ENCODE measurements at regions not wholly inside any gene's neighbourhood (a gene's known extent, or its start where the extent isn't known, plus 50 kb on each side); places are given as distances from the start of the nearest gene placed in this dataset.

DNA sequence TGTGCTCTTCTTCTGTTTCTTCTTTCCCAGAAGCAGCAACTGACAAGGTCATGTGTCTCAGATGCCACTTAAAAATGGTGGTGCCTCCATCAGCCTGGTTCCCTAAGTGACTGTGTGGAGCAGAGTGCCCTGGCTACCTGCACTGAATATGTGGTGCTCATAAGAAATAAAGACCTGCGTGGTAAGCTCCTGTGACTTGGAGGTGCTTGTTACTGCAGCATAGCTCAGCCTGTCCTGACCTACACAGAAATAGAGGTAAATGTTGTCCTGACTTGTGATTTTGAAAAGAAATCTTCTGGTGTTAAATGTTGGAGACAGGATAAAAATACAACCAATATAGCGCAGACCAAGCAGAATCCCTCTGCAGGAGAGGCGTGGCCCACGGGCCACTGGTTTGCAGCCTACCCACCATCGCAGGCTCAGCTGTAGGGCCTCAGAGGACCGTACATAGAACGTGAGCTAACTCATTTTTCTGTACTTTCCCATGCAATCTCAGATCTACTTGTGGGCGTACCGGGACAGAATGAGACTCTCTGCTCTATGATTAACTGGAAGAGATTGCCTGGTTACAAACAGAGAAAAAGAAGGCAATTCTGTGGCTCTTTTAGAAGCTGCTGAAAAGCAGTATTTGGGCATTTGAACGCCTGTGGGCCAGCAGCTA is 79.4 kb upstream of the UNC5A start:
- H3K4me3 ChIP-seq (ENCODE audit: low read depth, low read length), result no peak overlapping the region
- TF ChIP-seq, protein P1, sequence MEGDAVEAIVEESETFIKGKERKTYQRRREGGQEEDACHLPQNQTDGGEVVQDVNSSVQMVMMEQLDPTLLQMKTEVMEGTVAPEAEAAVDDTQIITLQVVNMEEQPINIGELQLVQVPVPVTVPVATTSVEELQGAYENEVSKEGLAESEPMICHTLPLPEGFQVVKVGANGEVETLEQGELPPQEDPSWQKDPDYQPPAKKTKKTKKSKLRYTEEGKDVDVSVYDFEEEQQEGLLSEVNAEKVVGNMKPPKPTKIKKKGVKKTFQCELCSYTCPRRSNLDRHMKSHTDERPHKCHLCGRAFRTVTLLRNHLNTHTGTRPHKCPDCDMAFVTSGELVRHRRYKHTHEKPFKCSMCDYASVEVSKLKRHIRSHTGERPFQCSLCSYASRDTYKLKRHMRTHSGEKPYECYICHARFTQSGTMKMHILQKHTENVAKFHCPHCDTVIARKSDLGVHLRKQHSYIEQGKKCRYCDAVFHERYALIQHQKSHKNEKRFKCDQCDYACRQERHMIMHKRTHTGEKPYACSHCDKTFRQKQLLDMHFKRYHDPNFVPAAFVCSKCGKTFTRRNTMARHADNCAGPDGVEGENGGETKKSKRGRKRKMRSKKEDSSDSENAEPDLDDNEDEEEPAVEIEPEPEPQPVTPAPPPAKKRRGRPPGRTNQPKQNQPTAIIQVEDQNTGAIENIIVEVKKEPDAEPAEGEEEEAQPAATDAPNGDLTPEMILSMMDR (IDR thresholded peaks at IDR 0.05; ENCODE audit: insufficient read depth, low read depth, low read length), result no peak
- no peaks in the 10 kb centered on the region for H3K36me3 ChIP-seq (ENCODE audit: control insufficient read depth, insufficient read depth, low read length)
- CTCF ChIA-PET, result no interaction called here
- H3K27me3 ChIP-seq (ENCODE audit: control insufficient read depth, insufficient read depth, low read length), result peaks cover 25% of the 10 kb centered on the region
- POLR2A ChIA-PET, result no interaction called here
- DNase-seq (ENCODE audit: low read depth), result no peak

DNA sequence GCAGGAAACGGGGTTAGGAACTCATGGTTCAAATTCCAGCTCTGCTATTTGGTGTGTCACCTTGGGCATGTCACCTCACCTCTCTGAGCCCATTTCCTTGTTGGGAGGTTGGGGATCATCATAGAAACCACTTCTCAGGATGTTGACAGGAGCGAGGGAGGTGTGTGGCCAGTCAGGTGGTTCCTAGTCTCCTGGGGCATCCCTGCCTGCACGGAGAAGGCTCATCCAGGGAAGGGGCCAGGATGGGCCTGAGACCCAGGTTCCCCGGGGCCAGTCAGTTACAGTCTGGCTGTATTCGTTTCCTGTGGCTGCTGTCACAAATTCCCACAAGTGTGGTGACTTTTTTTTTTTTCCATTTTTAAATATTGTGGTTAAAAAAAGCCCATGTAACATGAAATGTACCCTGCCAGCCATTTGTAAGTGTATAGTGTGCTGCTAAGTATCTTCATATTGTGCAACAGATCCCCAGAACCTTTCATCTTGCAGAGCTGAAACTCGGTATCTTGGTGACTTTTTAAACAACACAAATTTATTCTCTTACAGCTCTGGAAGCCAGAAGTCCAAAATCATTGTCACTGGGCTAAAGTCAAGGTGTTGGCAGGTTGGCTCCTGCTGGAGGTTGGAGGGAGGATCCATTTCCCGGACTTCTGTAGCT is 78.7 kb upstream of the UNC5A start:
- Histone ChIP-seq H3K36me3 (ENCODE audit: control insufficient read depth, insufficient read depth, low read length) (no peaks in the 10 kb centered on the region), H3K4me3 (ENCODE audit: low read depth, low read length) (no peak overlapping the region), H3K27me3 (ENCODE audit: control insufficient read depth, insufficient read depth, low read length) (peaks cover 23% of the 10 kb centered on the region)
- no peak for DNase-seq (ENCODE audit: low read depth)
- ChIA-PET CTCF (no interaction called here), POLR2A (no interaction called here)
- TF ChIP-seq, protein P1 (IDR thresholded peaks at IDR 0.05; ENCODE audit: insufficient read depth, low read depth, low read length), result no peak

DNA sequence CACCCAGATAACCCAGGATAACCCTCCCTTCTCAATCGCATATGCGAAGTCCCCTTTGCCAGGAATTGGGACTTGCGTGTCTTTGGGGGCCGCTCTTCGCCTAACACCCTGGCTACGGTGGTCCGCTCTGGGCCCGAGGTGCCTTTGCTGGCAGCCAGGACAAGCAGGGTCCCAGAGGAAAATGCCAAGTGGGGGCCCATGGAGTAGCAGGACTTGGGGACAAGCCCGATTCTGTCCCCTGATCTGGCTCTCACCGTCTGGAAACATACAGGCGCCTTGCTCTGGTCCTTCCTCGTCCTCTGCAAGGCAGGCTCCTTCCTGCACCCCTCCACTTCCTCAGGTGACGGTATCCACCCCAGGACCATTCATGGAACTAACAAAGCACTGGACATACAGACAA is 78.1 kb upstream of the UNC5A start:
- no peak for DNase-seq (ENCODE audit: low read depth)
- Histone ChIP-seq H3K36me3 (ENCODE audit: control insufficient read depth, insufficient read depth, low read length) (no peaks in the 10 kb centered on the region), H3K27me3 (ENCODE audit: control insufficient read depth, insufficient read depth, low read length) (peaks cover 20% of the 10 kb centered on the region), H3K4me3 (ENCODE audit: low read depth, low read length) (no peak overlapping the region)
- ChIA-PET CTCF (no interaction called here), POLR2A (no interaction called here)
- TF ChIP-seq, protein P1 (IDR thresholded peaks at IDR 0.05; ENCODE audit: insufficient read depth, low read depth, low read length), result no peak

DNA sequence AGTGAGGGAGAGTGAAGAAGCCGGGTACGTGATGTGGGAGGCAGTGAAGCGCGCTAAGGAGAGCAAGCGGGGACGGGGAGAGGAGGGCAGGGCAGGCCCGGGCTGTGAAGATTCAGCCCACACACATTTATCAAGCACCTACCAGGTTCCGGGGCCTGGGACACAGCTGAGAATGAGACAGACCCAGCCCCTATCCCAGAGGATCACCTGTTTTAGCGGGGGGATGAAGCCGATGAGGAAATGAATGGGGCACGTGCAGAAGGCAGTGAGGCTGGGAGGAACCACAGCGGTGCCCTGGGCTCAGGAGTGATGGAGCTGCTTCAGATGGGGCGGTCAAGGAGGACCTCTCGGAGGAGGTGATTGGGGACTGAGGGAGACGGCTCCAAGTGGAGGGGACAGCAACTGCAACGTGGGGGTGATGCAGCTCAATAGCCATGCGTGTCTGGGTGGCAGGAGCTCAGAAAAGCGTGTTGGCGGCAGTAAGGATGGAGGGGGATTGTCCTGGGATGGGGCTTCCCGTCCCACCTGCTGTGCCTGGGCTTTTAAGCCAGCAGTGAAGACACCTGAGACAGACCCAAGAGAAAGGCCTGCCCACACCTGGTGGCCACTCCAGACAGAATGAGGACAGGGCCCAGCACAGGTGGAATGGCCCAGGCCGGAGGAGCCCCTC is 77.5 kb upstream of the UNC5A start:
- Histone ChIP-seq H3K27me3 (ENCODE audit: control insufficient read depth, insufficient read depth, low read length) (peaks cover 22% of the 10 kb centered on the region), H3K4me3 (ENCODE audit: low read depth, low read length) (no peak overlapping the region), H3K36me3 (ENCODE audit: control insufficient read depth, insufficient read depth, low read length) (no peaks in the 10 kb centered on the region)
- ChIA-PET CTCF (no interaction called here), POLR2A (no interaction called here)
- TF ChIP-seq, protein P1 (IDR thresholded peaks at IDR 0.05; ENCODE audit: insufficient read depth, low read depth, low read length), result no peak
- DNase-seq (ENCODE audit: low read depth), result no peak

DNA sequence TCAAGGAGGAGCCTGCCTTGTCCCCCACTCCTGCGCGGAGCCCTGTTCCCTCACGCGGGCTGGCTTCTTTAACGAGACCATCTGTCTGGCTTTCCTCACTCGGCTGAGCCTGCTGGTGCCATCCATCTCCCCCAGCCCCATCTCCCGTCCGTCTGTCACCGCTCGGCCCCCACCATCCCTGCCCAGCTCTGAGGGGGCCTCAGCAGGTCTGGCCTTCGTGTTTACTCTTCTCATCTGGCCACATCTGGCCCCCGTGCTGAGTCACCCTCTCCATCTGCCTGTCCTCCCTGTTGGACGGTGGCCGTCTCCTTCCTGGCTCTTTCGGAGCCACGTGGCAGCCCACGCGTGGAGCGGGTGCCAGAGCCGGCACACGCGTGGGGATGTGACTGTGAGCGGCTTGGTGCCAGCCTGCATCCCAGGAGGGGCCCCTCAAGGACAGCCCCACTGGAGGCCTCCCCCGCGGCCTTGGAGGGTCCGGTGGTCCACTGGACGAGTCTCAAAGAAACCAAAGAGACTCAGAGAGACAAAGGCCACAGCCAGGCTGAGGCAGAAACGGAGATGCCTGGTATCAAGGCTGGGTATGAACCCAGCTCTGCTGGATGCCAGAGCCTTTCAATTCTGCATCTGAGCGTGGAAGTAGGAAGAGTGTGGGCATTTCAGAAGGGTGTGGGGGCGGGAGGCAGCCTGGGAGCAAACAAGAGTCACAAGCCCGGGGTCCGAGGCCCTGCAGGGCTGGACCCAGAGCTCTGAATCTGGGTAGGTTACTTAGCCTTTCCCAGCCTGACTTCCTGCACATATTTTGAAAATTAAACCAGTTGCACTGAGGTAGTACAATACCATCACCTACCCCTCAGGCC is 76.7 kb upstream of the UNC5A start:
- Histone ChIP-seq H3K4me3 (ENCODE audit: low read depth, low read length) (no peak overlapping the region), H3K36me3 (ENCODE audit: control insufficient read depth, insufficient read depth, low read length) (no peaks in the 10 kb centered on the region), H3K27me3 (ENCODE audit: control insufficient read depth, insufficient read depth, low read length) (peaks cover 20% of the 10 kb centered on the region)
- CTCF ChIA-PET, result no interaction called here
- DNase-seq (ENCODE audit: low read depth), result no peak
- TF ChIP-seq, protein P1 (IDR thresholded peaks at IDR 0.05; ENCODE audit: insufficient read depth, low read depth, low read length), result no peak
- POLR2A ChIA-PET, result no interaction called here

Measured in BJ (cell line).